Muscle of leg (tissue), 3 donors: ENCODE measurements at regions not wholly inside any gene's neighbourhood (a gene's known extent, or its start where the extent isn't known, plus 50 kb on each side); places are given as distances from the start of the nearest gene placed in this dataset.
A peak's percentile ranks its signal among the peaks of the same experiment; 100 is the strongest.

Experiments used
- DNase-seq: peaks from one replicate; pipeline ENCODE4 v3.0.0; 2013
- H3K27ac ChIP-seq: one replicate; pipeline ENCODE4 v1.5.1; 2013; ENCODE audit warnings: mild to moderate bottlenecking, low read length, control low read depth
- H3K27me3 ChIP-seq: one replicate; pipeline ENCODE4 v1.6.1; 2013; ENCODE audit warnings: low read length; ENCODE audit not compliant: control insufficient read depth, insufficient read depth
- H3K36me3 ChIP-seq: one replicate; pipeline ENCODE4 v1.6.1; 2013; ENCODE audit warnings: low read length; ENCODE audit not compliant: control insufficient read depth, insufficient read depth
- H3K4me1 ChIP-seq: one replicate; pipeline ENCODE4 v1.6.1; 2013; ENCODE audit warnings: low read length; ENCODE audit not compliant: control insufficient read depth, insufficient read depth
- H3K4me3 ChIP-seq: one replicate; pipeline ENCODE4 v1.5.1; 2013; ENCODE audit warnings: low read length, control low read depth
- H3K9me3 ChIP-seq: replicated peaks from 2 replicates; pipeline ENCODE4 v1.6.1; 2013; ENCODE audit warnings: low read depth, low read length; ENCODE audit not compliant: control insufficient read depth
- WGBS: methylation state at CpG from one replicate; pipeline ENCODE4 v1.1.5; 2013; ENCODE audit warnings: missing lambda C conversion rate; ENCODE audit not compliant: insufficient coverage; 5-methylcytosine and 5-hydroxymethylcytosine counted together

- Histone ChIP-seq H3K4me1 (peaks cover 14% of the 10 kb centered on the region), H3K27ac (no peak overlapping the region), H3K9me3 (peaks cover 12% of the 10 kb centered on the region), H3K4me3 (no peak overlapping the region), H3K36me3 (no peaks in the 10 kb centered on the region), H3K27me3 (no peaks in the 10 kb centered on the region)
- WGBS, result no CpG with 5 or more reads among the region's 2 CpGs
- DNase-seq, result no peak
Observed at GRCh38 chr2:88815697-88816096, 124.2 kb downstream of the RPIA start.

GRCh38 chr2:88818381-88818780 lies 126.9 kb downstream of the RPIA start:
- Histone ChIP-seq H3K27me3 (no peaks in the 10 kb centered on the region), H3K27ac (no peak overlapping the region), H3K36me3 (no peaks in the 10 kb centered on the region), H3K4me1 (no peaks in the 10 kb centered on the region), H3K4me3 (no peak overlapping the region), H3K9me3 (peaks cover 12% of the 10 kb centered on the region)
- DNase-seq, result no peak
- WGBS, result no CpG with 5 or more reads among the region's 1 CpG

GRCh38 chr2:88824951-88825350 lies 133.5 kb downstream of the RPIA start:
- no peak for DNase-seq
- Histone ChIP-seq H3K27me3 (no peaks in the 10 kb centered on the region), H3K4me1 (peaks cover 17% of the 10 kb centered on the region), H3K27ac (no peak overlapping the region), H3K36me3 (no peaks in the 10 kb centered on the region), H3K4me3 (no peak overlapping the region), H3K9me3 (peaks cover 3% of the 10 kb centered on the region)
- WGBS, result 62% methylated on average over 4 of the region's 6 CpGs

- Histone ChIP-seq H3K27ac (no peak overlapping the region), H3K4me1 (peaks cover 17% of the 10 kb centered on the region), H3K9me3 (peaks cover 3% of the 10 kb centered on the region), H3K27me3 (no peaks in the 10 kb centered on the region), H3K36me3 (no peaks in the 10 kb centered on the region), H3K4me3 (no peak overlapping the region)
- 65% methylated on average over 4 of the region's 4 CpGs for WGBS
- DNase-seq, result no peak
Observed at GRCh38 chr2:88826399-88826798, 134.9 kb downstream of the RPIA start.

- 87% methylated on average over 3 of the region's 6 CpGs for WGBS
- Histone ChIP-seq H3K27me3 (no peaks in the 10 kb centered on the region), H3K36me3 (no peaks in the 10 kb centered on the region), H3K27ac (peak overlapping the region; percentile 79), H3K4me3 (no peak overlapping the region), H3K9me3 (peaks cover 3% of the 10 kb centered on the region), H3K4me1 (peaks cover 17% of the 10 kb centered on the region)
- peak; percentile 17 for DNase-seq
Observed at GRCh38 chr2:88827821-88828220, 136.3 kb downstream of the RPIA start.

- peak; percentile 87 for DNase-seq
- Histone ChIP-seq H3K4me1 (peaks cover 17% of the 10 kb centered on the region), H3K4me3 (no peak overlapping the region), H3K36me3 (no peaks in the 10 kb centered on the region), H3K27me3 (no peaks in the 10 kb centered on the region), H3K9me3 (peaks cover 3% of the 10 kb centered on the region), H3K27ac (peak overlapping the region; percentile 53)
- 8% methylated on average over 3 of the region's 13 CpGs for WGBS
Observed at GRCh38 chr2:88828397-88829137, 137.1 kb downstream of the RPIA start.

- DNase-seq, result no peak
- Histone ChIP-seq H3K36me3 (no peaks in the 10 kb centered on the region), H3K4me3 (no peak overlapping the region), H3K27ac (no peak overlapping the region), H3K4me1 (peaks cover 17% of the 10 kb centered on the region), H3K27me3 (no peaks in the 10 kb centered on the region), H3K9me3 (peaks cover 3% of the 10 kb centered on the region)
- 50% methylated on average over 3 of the region's 5 CpGs for WGBS
Observed at GRCh38 chr2:88829607-88830463, 138.4 kb downstream of the RPIA start.

GRCh38 chr2:88831071-88831791 lies 139.8 kb downstream of the RPIA start:
- peaks cover 3% of the 10 kb centered on the region for H3K9me3 ChIP-seq
- no peak overlapping the region for H3K27ac ChIP-seq
- no peak overlapping the region for H3K4me3 ChIP-seq
- DNase-seq, result no peak
- peaks cover 17% of the 10 kb centered on the region for H3K4me1 ChIP-seq
- no peaks in the 10 kb centered on the region for H3K36me3 ChIP-seq
- H3K27me3 ChIP-seq, result no peaks in the 10 kb centered on the region
- no CpG with 5 or more reads among the region's 6 CpGs for WGBS

- no peak for DNase-seq
- H3K27me3 ChIP-seq, result no peaks in the 10 kb centered on the region
- H3K4me1 ChIP-seq, result peaks cover 17% of the 10 kb centered on the region
- H3K27ac ChIP-seq, result no peak overlapping the region
- WGBS, result 34% methylated on average over 7 of the region's 7 CpGs
- peaks cover 3% of the 10 kb centered on the region for H3K9me3 ChIP-seq
- H3K4me3 ChIP-seq, result no peak overlapping the region
- H3K36me3 ChIP-seq, result no peaks in the 10 kb centered on the region
Observed at GRCh38 chr2:88831792-88832248, 140.3 kb downstream of the RPIA start.
